ENCODE measurements at regions not wholly inside any gene's neighbourhood (a gene's known extent, or its start where the extent isn't known, plus 50 kb on each side); places are given as distances from the start of the nearest gene placed in this dataset.

DNA sequence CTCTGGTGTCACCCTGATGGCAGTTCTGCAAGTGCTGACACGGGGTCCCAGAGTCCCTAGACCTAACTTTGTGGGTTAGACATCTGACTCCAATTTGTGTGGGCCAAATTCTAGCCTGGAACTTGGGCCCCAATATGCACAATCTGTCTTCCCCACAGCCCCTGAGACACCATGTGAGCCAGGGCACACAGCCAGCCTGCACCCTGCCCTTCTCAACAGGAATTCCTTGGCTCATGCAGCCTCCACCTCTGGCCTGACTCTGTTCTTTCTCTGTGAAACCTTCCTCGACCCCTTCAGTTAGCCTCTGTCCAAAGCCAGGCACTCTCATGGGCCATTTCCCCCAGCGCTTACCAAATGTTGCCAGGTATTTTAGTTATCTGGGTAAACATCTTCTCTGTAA is 59.1 kb upstream of the POU2AF1 start:
- TF ChIP-seq POLR2AphosphoS5 (IDR thresholded peaks at IDR 0.05) (no peak), POLR2A (IDR thresholded peaks at IDR 0.05) (no peak), EP300 (IDR thresholded peaks at IDR 0.05) (no peak)
- TF ChIP-seq, protein P1, sequence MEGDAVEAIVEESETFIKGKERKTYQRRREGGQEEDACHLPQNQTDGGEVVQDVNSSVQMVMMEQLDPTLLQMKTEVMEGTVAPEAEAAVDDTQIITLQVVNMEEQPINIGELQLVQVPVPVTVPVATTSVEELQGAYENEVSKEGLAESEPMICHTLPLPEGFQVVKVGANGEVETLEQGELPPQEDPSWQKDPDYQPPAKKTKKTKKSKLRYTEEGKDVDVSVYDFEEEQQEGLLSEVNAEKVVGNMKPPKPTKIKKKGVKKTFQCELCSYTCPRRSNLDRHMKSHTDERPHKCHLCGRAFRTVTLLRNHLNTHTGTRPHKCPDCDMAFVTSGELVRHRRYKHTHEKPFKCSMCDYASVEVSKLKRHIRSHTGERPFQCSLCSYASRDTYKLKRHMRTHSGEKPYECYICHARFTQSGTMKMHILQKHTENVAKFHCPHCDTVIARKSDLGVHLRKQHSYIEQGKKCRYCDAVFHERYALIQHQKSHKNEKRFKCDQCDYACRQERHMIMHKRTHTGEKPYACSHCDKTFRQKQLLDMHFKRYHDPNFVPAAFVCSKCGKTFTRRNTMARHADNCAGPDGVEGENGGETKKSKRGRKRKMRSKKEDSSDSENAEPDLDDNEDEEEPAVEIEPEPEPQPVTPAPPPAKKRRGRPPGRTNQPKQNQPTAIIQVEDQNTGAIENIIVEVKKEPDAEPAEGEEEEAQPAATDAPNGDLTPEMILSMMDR (IDR thresholded peaks at IDR 0.05): no peak

Measured in upper lobe of left lung (tissue), 4 donors.